ENCODE measurements at regions not wholly inside any gene's neighbourhood (a gene's known extent, or its start where the extent isn't known, plus 50 kb on each side); places are given as distances from the start of the nearest gene placed in this dataset.
"Not testable (repeated sequence)": the region's sequence is repeated elsewhere in the genome, so short reads cannot be mapped to it uniquely, and the experiment has no call there.

GRCh38 chr6:145557474-145557873 is 177.8 kb downstream of the EPM2A start:
- Histone ChIP-seq H3K9me3 (ENCODE audit: low read length) (no peaks in the 10 kb centered on the region), H3K27me3 (ENCODE audit: insufficient read depth, low read length, poor library complexity, severe bottlenecking) (no peaks in the 10 kb centered on the region), H3K4me1 (ENCODE audit: insufficient read depth, low read length) (no peaks in the 10 kb centered on the region), H3K36me3 (ENCODE audit: insufficient read depth, low read length) (no peaks in the 10 kb centered on the region), H3K27ac (ENCODE audit: low read depth, low read length) (no peak overlapping the region), H3K4me3 (ENCODE audit: low read length) (no peak overlapping the region)
- DNase-seq: no peak
- Mint-ChIP-seq H3K4me1 (no peaks in the 10 kb centered on the region), H3K36me3 (no peaks in the 10 kb centered on the region), H3K27me3 (peaks cover 3 to 8% of the 10 kb centered on the region in 2 donors), H3K27ac (peak overlapping the region in 1 of 8 donors; percentile 23), H3K4me3 (no peak overlapping the region), H3K9me3 (peaks cover 0 to 3% (median 0%) of the 10 kb centered on the region in 5 donors)
- ChIA-PET POLR2A (no interaction called here), CTCF (no interaction called here)

GRCh38 chr6:145559836-145560235 is 175.5 kb downstream of the EPM2A start:
- no peak for DNase-seq
- Mint-ChIP-seq H3K36me3 (no peaks in the 10 kb centered on the region), H3K27me3 (peaks cover 4 to 12% of the 10 kb centered on the region in 2 donors), H3K4me3 (no peak overlapping the region), H3K9me3 (peaks cover 0 to 3% (median 0%) of the 10 kb centered on the region in 5 donors), H3K27ac (no peak overlapping the region), H3K4me1 (no peaks in the 10 kb centered on the region)
- Histone ChIP-seq H3K27me3 (ENCODE audit: insufficient read depth, low read length, poor library complexity, severe bottlenecking) (no peaks in the 10 kb centered on the region), H3K27ac (ENCODE audit: low read depth, low read length) (no peak overlapping the region), H3K36me3 (ENCODE audit: insufficient read depth, low read length) (no peaks in the 10 kb centered on the region), H3K4me3 (ENCODE audit: low read length) (no peak overlapping the region), H3K9me3 (ENCODE audit: low read length) (no peaks in the 10 kb centered on the region), H3K4me1 (ENCODE audit: insufficient read depth, low read length) (no peaks in the 10 kb centered on the region)
- CTCF ChIA-PET: no interaction called here
- POLR2A ChIA-PET: no interaction called here

- POLR2A ChIA-PET: no interaction called here
- Mint-ChIP-seq H3K4me3 (no peak overlapping the region), H3K36me3 (no peaks in the 10 kb centered on the region), H3K27ac (no peak overlapping the region), H3K4me1 (no peaks in the 10 kb centered on the region), H3K9me3 (peaks cover 0 to 1% (median 0%) of the 10 kb centered on the region in 5 donors), H3K27me3 (peaks cover 4 to 12% of the 10 kb centered on the region in 2 donors)
- Histone ChIP-seq H3K4me1 (ENCODE audit: insufficient read depth, low read length) (no peaks in the 10 kb centered on the region), H3K27ac (ENCODE audit: low read depth, low read length) (no peak overlapping the region), H3K9me3 (ENCODE audit: low read length) (no peaks in the 10 kb centered on the region), H3K27me3 (ENCODE audit: insufficient read depth, low read length, poor library complexity, severe bottlenecking) (no peaks in the 10 kb centered on the region), H3K36me3 (ENCODE audit: insufficient read depth, low read length) (no peaks in the 10 kb centered on the region), H3K4me3 (ENCODE audit: low read length) (no peak overlapping the region)
- DNase-seq: no peak
- CTCF ChIA-PET: no interaction called here
These were observed 173.9 kb downstream of the EPM2A start for GRCh38 chr6:145561095-145562072.

GRCh38 chr6:145562771-145563615 is 172.3 kb downstream of the EPM2A start:
- H3K27me3 ChIP-seq (ENCODE audit: insufficient read depth, low read length, poor library complexity, severe bottlenecking): no peaks in the 10 kb centered on the region
- no peak overlapping the region for H3K27ac Mint-ChIP-seq
- H3K36me3 Mint-ChIP-seq: no peaks in the 10 kb centered on the region
- no peak overlapping the region for H3K4me3 Mint-ChIP-seq
- peaks cover 0 to 1% (median 0%) of the 10 kb centered on the region in 5 donors for H3K9me3 Mint-ChIP-seq
- no peak for DNase-seq
- no peaks in the 10 kb centered on the region for H3K4me1 ChIP-seq (ENCODE audit: insufficient read depth, low read length)
- no peaks in the 10 kb centered on the region for H3K36me3 ChIP-seq (ENCODE audit: insufficient read depth, low read length)
- H3K4me3 ChIP-seq (ENCODE audit: low read length): no peak overlapping the region
- POLR2A ChIA-PET: no interaction called here
- no peaks in the 10 kb centered on the region for H3K4me1 Mint-ChIP-seq
- no peaks in the 10 kb centered on the region for H3K9me3 ChIP-seq (ENCODE audit: low read length)
- CTCF ChIA-PET: no interaction called here
- no peak overlapping the region for H3K27ac ChIP-seq (ENCODE audit: low read depth, low read length)
- H3K27me3 Mint-ChIP-seq: peaks cover 7 to 12% of the 10 kb centered on the region in 2 donors

- Histone ChIP-seq H3K4me1 (ENCODE audit: insufficient read depth, low read length) (no peaks in the 10 kb centered on the region), H3K27ac (ENCODE audit: low read depth, low read length) (no peak overlapping the region), H3K36me3 (ENCODE audit: insufficient read depth, low read length) (no peaks in the 10 kb centered on the region), H3K4me3 (ENCODE audit: low read length) (no peak overlapping the region), H3K27me3 (ENCODE audit: insufficient read depth, low read length, poor library complexity, severe bottlenecking) (no peaks in the 10 kb centered on the region), H3K9me3 (ENCODE audit: low read length) (no peaks in the 10 kb centered on the region)
- POLR2A ChIA-PET: no interaction called here
- Mint-ChIP-seq H3K36me3 (no peaks in the 10 kb centered on the region), H3K4me1 (no peaks in the 10 kb centered on the region), H3K27ac (no peak overlapping the region), H3K9me3 (peaks cover 0 to 1% (median 0%) of the 10 kb centered on the region in 5 donors), H3K4me3 (no peak overlapping the region), H3K27me3 (peaks cover 4% of the 10 kb centered on the region in 2 donors)
- DNase-seq: no peak
- CTCF ChIA-PET: no interaction called here
These were observed 170.8 kb downstream of the EPM2A start for GRCh38 chr6:145564553-145564952.

GRCh38 chr6:145567684-145568252 is 167.6 kb downstream of the EPM2A start:
- no peak for DNase-seq
- Mint-ChIP-seq H3K9me3 (peaks cover 0 to 2% (median 0%) of the 10 kb centered on the region in 5 donors), H3K27me3 (peaks cover 4% of the 10 kb centered on the region in 2 donors), H3K4me3 (no peak overlapping the region), H3K27ac (no peak overlapping the region), H3K36me3 (no peaks in the 10 kb centered on the region), H3K4me1 (no peaks in the 10 kb centered on the region)
- no peak overlapping the region for H3K27ac ChIP-seq (ENCODE audit: low read depth, low read length)
- H3K27me3 ChIP-seq (ENCODE audit: insufficient read depth, low read length, poor library complexity, severe bottlenecking): no peaks in the 10 kb centered on the region
- no peaks in the 10 kb centered on the region for H3K36me3 ChIP-seq (ENCODE audit: insufficient read depth, low read length)
- ChIA-PET CTCF (no interaction called here), POLR2A (no interaction called here)
- no peaks in the 10 kb centered on the region for H3K4me1 ChIP-seq (ENCODE audit: insufficient read depth, low read length)
- H3K4me3 ChIP-seq (ENCODE audit: low read length): no peak overlapping the region
- no peaks in the 10 kb centered on the region for H3K9me3 ChIP-seq (ENCODE audit: low read length)

- DNase-seq: no peak
- no peaks in the 10 kb centered on the region for H3K4me1 Mint-ChIP-seq
- H3K27ac Mint-ChIP-seq: no peak overlapping the region
- H3K4me1 ChIP-seq (ENCODE audit: insufficient read depth, low read length): no peaks in the 10 kb centered on the region
- H3K36me3 Mint-ChIP-seq: no peaks in the 10 kb centered on the region
- peaks cover 0 to 4% of the 10 kb centered on the region in 2 donors for H3K27me3 Mint-ChIP-seq
- H3K9me3 ChIP-seq (ENCODE audit: low read length): no peaks in the 10 kb centered on the region
- H3K36me3 ChIP-seq (ENCODE audit: insufficient read depth, low read length): no peaks in the 10 kb centered on the region
- no peaks in the 10 kb centered on the region for H3K27me3 ChIP-seq (ENCODE audit: insufficient read depth, low read length, poor library complexity, severe bottlenecking)
- no peak overlapping the region for H3K27ac ChIP-seq (ENCODE audit: low read depth, low read length)
- no peak overlapping the region for H3K4me3 Mint-ChIP-seq
- H3K4me3 ChIP-seq (ENCODE audit: low read length): no peak overlapping the region
- ChIA-PET CTCF (no interaction called here), POLR2A (no interaction called here)
- peaks cover 0 to 5% (median 1%) of the 10 kb centered on the region in 5 donors for H3K9me3 Mint-ChIP-seq
These were observed 166.2 kb downstream of the EPM2A start for GRCh38 chr6:145569140-145569539.

- H3K4me1 ChIP-seq (ENCODE audit: insufficient read depth, low read length); H3K27ac ChIP-seq (ENCODE audit: low read depth, low read length); H3K4me3 ChIP-seq (ENCODE audit: low read length); H3K36me3 Mint-ChIP-seq; H3K4me3 Mint-ChIP-seq; H3K36me3 ChIP-seq (ENCODE audit: insufficient read depth, low read length); H3K27ac Mint-ChIP-seq; H3K9me3 ChIP-seq (ENCODE audit: low read length); H3K4me1 Mint-ChIP-seq; H3K27me3 ChIP-seq (ENCODE audit: insufficient read depth, low read length, poor library complexity, severe bottlenecking); POLR2A ChIA-PET; H3K27me3 Mint-ChIP-seq; DNase-seq; CTCF ChIA-PET: not testable (repeated sequence)
- peaks cover 5 to 12% (median 10%) of the 10 kb centered on the region in 5 donors for H3K9me3 Mint-ChIP-seq
These were observed 165.0 kb downstream of the EPM2A start for GRCh38 chr6:145570336-145570735.

Data from CD8-positive, alpha-beta memory T cell (primary cell).